Activated T-cell treated with anti-CD3 and anti-CD28 coated beads for 24 hours (primary cell): ENCODE measurements at regions not wholly inside any gene's neighbourhood (a gene's known extent, or its start where the extent isn't known, plus 50 kb on each side); places are given as distances from the start of the nearest gene placed in this dataset.

Experiments used
- DNase-seq: peaks from one replicate; pipeline ENCODE4 v3.0.0-alpha.2; 2020; ENCODE audit warnings: low read depth

DNA sequence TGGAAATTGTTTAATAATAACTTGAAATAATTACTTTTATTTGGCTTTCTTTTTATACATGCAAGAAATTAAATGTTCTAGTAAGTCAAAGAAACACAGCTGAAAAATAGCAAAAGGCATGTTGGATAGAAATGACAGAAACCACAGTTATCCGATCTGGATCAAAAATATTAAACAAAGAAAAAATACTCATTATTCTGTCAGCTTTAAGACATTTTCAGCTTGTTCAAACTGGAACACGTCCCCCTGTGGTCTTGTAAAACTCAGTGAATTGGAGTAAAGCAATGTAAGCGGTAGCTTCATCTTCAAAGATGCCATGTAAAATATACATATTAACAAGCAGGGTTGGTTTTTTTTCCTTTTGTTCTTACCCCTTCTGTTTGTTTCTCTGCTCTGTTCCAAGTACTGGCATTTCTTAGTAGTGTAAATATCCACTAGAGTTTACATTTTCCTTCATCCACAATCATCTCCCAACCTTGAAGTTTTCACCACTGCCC is 223.4 kb downstream of the IGSF11 start:
- DNase-seq, result no peak

DNA sequence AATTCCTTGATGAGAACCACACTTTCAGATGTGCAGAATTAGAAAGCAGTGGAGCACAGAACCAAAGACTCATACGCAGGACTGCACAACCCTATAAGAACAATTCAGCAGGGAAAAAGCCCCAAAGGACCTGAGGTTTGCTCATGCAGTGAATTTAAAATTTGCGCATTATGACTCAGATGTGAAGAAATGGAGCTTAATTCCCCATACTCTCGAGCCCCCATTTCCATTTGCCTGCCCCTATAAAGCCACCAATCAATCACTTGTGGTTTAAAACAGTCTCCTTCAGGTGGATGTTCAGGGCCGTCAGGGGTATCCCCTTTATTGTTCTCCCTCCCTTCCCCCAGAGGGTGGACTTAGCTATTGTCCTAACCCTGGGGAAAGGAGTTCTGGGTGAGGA is 221.2 kb downstream of the IGSF11 start:
- DNase-seq, result no peak

DNA sequence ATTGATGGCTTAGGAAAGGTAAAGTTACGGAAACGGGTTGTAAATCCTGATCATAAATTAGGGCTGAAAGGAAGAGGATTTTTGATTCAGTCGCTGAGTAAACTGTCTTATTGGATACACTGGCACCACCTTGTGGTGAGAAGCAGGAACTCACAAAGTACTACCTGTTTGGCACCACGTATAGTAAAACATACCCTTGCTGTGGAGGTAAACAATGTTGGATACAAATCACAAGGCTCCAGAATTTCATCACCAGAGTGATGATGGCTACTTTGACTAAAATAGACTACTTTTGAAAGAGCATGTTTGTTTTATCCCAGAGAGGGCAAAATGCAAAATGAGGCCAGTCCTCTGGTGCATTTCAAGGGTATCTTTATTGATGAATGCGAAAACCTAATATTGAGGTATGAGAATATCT is 216.9 kb downstream of the IGSF11 start:
- peak; percentile 11 for DNase-seq

DNA sequence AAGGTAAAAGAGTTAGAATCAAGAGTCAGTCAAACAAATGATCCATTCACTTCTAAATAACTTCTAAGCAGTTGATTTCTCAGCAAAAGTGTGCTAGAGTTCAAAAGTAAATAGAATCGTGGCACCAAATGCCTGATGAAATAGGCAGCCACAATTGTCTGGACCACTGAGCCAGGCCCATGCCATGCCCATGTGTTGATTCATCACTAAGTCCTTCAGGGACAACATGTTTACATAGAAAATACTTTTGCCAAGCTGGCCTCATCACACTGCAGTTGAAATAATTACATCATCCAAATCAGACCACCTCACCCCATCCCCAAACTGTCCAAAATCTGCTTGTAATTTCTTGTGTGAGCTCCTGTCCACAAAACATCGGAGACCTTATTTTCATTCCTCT is 216.3 kb downstream of the IGSF11 start:
- DNase-seq, result no peak

DNA sequence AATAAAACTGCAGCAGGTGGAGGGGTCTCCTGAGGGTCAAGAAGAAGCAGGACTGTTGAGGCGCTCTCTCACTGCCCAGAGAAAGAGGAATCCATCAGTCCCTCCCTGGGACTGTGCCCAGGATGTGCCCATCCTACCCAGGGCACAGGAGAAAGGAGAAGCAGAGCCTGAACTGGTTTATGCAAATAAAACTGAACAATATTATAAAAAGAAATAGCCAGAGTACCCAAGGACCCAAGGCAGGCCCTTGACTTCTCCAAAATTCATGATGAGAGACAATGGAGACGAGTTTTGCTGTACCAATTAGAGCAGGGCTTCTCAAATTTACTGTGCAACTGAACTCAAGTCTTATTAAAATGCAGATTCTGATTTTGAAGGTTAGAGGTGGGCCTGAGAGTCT is 211.0 kb downstream of the IGSF11 start:
- no peak for DNase-seq

DNA sequence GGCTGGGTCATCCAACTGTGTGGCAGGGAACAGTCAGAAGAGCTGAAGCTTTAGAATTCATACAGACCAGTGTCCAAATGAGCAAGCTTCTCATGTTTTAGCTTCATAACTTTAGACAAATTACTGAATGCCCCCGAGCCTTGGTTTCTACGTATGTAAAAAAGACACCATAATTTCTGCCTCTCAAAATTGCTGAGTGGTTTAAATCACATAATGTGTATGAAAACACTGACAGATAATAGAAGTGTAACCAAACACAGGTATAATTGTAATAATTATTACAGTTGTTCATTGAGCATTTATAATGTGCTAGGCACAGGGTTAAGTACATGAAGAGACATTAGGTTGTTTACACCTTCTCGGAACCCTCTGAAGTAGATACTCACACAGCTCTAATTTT is 207.2 kb downstream of the IGSF11 start:
- DNase-seq, result no peak

DNA sequence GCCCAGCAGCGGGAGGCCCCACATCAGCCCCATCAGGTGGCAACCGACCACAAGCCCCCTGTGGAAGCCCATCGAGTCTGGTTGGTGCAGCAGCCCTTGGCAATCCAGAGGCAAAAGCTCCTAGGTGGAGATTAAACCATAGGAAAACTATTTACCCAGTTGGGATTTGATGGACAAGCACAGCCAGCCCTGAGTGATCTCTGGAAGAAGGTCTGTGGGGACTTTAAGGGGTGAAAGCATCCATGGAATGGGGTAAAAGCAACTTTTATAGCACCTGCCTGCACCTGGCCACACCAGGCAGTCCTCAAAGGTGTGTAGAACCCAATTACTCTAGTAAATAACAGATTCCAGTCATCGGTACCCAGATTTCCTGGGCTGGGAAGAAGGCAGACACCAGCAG is 206.3 kb downstream of the IGSF11 start:
- no peak for DNase-seq

DNA sequence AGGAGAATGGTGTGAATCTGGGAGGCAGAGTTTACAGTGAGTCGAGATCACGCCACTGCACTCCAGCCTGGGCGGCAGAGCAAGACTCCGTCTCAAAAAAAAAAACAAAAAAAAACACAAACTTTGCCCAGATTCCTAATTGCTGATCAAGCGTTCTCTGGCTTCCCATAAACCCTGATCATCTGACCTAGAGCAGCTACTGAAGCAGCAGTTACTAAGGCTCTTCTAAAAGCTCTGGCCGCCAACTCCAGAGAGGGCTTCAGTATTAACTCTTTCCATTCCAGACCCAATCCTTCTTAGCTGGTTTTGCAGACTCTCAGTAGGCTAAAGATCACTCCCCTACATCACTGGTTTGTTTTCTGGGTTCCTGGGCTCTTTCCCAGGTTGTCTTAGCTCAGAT is 201.6 kb downstream of the IGSF11 start:
- DNase-seq, result no peak

DNA sequence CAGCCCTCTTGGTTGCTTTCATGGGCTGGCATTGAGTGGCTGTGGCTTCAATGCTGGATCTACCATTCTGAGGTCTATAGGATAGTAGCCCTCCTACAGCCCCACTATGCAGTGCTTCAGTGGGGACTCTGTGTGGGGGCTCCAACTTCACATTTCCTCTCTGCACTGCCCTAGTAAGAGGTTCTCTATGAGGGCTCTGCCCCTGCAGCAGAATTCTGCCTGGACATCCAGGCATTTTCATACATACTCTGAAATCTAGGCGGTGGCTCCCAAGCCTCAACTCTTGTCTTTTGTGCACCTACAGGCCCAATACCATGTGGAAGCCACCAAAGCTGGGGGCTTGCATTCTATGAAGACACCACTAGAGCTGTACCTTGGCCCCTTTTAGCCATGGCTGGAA is 195.8 kb downstream of the IGSF11 start:
- DNase-seq, result no peak

DNA sequence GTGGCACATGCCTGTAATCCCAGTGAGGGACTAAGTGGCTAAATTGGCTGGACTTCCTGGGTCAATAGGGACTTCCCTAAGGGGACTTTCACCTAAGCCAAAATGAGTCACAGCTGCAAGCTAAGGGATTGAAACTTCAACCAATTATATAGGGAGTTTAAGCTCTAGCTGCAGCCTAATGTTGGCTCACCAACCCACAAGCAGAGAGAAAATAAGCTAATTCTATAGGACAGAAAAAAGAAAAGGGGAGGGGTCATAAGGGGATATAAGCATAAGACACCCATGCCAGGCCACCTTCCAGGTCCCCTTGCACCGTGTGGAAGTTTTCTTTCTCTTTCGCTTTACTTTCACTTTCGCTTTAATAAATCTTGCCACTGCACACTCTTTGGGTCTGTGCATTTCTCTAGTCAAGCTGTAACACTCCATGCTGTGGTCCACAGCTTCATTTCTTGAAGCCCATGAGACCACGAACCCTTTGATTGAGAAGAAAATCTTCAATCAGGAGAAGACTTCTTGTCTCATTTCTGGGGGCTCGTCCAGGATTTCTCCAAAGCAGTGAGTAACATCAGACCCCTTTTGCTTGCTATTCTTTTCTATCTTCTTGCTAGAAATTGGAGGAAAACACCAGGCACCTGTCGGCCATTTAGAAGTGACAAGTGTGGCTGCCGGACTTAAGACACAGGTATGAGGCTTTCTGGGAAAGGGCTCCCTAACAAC is 192.3 kb downstream of the IGSF11 start:
- DNase-seq, result no peak

DNA sequence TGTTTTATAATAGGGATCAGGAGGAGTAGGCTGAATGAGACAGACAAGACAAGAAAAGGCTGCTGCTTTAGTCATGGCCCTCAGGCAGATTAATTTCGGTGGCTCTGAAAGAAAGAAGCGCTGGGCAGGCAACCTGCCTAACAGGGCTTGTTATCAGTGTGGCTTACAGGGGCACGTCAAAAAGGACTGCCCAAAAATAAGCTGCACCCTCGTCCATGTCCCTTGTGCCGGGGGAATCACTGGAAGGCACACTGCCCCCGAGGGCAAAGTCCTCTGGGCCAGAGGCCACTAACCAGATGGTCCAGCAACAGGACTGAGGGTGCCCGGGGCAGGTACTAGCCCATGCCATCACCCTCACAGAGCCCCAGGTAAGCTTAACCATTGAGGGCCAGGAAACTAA is 188.5 kb downstream of the IGSF11 start:
- DNase-seq, result no peak
